Parathyroid adenoma (tissue), 2 donors: ENCODE measurements at regions not wholly inside any gene's neighbourhood (a gene's known extent, or its start where the extent isn't known, plus 50 kb on each side); places are given as distances from the start of the nearest gene placed in this dataset.
"Not testable (repeated sequence)": the region's sequence is repeated elsewhere in the genome, so short reads cannot be mapped to it uniquely, and the experiment has no call there.

Experiments
- H2AFZ ChIP-seq: fragments of 300-600 bp; sonication (generic); one replicate; pipeline ENCODE4 v1.7.0; 2017; ENCODE audit warnings: antibody characterized with exemption, mild to moderate bottlenecking
- H3K27ac ChIP-seq: fragments of 300-600 bp; sonication (generic); one replicate; pipeline ENCODE4 v1.7.0; 2017
- H3K27me3 ChIP-seq: fragments of 300-600 bp; sonication (generic); one replicate; pipeline ENCODE4 v1.7.0; 2017; ENCODE audit warnings: low read length; ENCODE audit not compliant: control insufficient read depth, insufficient read depth
- H3K36me3 ChIP-seq: fragments of 300-600 bp; sonication (generic); one replicate; pipeline ENCODE4 v1.7.0; 2017; ENCODE audit warnings: low read length; ENCODE audit not compliant: control insufficient read depth, insufficient read depth
- H3K4me1 ChIP-seq: fragments of 300-600 bp; sonication (generic); one replicate; pipeline ENCODE4 v1.7.0; 2017; ENCODE audit warnings: control low read depth
- H3K4me2 ChIP-seq: fragments of 300-600 bp; sonication (generic); one replicate; pipeline ENCODE4 v1.7.0; 2017; ENCODE audit warnings: low read length
- H3K4me3 ChIP-seq: fragments of 300-600 bp; sonication (generic); one replicate; pipeline ENCODE4 v1.7.0; 2017; ENCODE audit warnings: low read depth, low read length
- H3K79me2 ChIP-seq: fragments of 300-600 bp; sonication (generic); one replicate; pipeline ENCODE4 v1.7.0; 2017; ENCODE audit warnings: control low read depth
- H3K9ac ChIP-seq: fragments of 300-600 bp; sonication (generic); one replicate; pipeline ENCODE4 v1.7.0; 2017; ENCODE audit warnings: mild to moderate bottlenecking
- H3K9me3 ChIP-seq: fragments of 300-600 bp; sonication (generic); one replicate; pipeline ENCODE4 v1.7.0; 2017; ENCODE audit warnings: low read length; ENCODE audit not compliant: control insufficient read depth
- donor health status: primary hyperparathyroidism.

DNA sequence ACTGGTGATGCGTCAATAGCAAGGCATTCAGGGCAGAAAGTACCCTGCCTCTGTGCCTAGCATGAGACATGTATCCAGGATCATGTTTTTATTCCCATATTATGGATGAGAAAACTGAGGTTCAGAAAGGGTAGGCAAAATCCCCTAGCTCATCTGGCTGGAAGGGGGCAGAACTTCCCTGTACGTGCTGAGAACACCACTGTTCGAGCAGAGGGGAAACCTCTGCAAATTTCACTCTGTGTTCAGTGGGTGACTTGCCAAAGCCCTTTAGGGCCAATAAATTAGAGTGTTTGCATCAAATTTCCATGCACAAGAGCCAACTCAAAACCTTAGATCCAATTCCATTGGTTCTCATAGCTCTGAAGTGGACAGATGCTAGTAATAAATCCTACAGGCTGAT is 82.6 kb upstream of the PRSS12 start:
- H3K27me3 ChIP-seq, H3K4me3 ChIP-seq, H3K4me2 ChIP-seq, H3K4me1 ChIP-seq, H3K79me2 ChIP-seq, H3K27ac ChIP-seq, H2AFZ ChIP-seq, H3K9ac ChIP-seq, H3K9me3 ChIP-seq, H3K36me3 ChIP-seq: not testable (repeated sequence)

DNA sequence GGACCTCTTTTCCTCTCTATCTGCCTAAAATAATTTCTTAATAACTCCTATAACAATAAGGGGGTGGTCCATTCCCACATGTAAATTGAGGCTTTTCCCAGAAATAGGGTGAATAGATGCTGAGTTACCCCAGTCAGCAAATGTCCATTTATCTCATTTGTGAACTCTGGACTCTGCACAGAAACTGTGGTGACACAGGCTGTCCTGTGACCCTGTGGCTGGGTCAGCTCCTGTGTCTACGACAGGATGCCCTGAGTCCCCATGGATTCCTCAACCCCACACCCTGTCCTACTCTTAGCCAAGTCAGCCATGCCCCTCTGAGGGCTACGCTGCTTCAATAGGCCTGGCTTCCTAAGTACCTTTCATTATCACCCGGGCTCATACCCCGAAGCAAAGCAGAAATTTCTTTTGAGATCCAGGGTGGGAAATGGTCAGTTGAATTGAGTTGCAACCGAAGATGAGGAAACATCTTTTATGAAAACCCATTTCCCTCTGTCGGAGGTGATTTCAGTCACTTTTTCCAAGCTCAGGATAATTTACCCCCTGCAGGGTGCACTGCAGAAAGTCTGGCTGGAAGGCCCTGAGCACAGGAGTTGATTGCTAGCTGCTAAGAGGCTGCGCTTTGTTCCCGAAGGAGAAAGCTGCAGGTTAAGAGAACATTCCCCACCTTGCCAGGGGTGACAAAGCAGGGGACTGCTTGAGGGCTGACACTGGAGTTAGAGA is 89.5 kb upstream of the PRSS12 start:
- H3K27me3 ChIP-seq, H3K36me3 ChIP-seq, H3K4me2 ChIP-seq, H3K27ac ChIP-seq, H3K9me3 ChIP-seq, H3K4me1 ChIP-seq, H3K79me2 ChIP-seq, H3K9ac ChIP-seq, H3K4me3 ChIP-seq, H2AFZ ChIP-seq: not testable (repeated sequence)

GRCh38 chr4:118447397-118447796 is 94.6 kb upstream of the PRSS12 start:
- H3K4me3 ChIP-seq, H3K36me3 ChIP-seq, H3K4me2 ChIP-seq, H2AFZ ChIP-seq, H3K27me3 ChIP-seq, H3K4me1 ChIP-seq, H3K27ac ChIP-seq, H3K79me2 ChIP-seq, H3K9me3 ChIP-seq, H3K9ac ChIP-seq: not testable (repeated sequence)

GRCh38 chr4:118454857-118455256 is 102.1 kb upstream of the PRSS12 start:
- H3K27me3 ChIP-seq, H3K9ac ChIP-seq, H3K4me2 ChIP-seq, H3K4me3 ChIP-seq, H3K36me3 ChIP-seq, H3K79me2 ChIP-seq, H3K4me1 ChIP-seq, H2AFZ ChIP-seq, H3K27ac ChIP-seq, H3K9me3 ChIP-seq: not testable (repeated sequence)

GRCh38 chr4:118461435-118461834 is 108.6 kb upstream of the PRSS12 start:
- H3K4me2 ChIP-seq, H3K27me3 ChIP-seq, H3K79me2 ChIP-seq, H3K36me3 ChIP-seq, H3K4me1 ChIP-seq, H3K9me3 ChIP-seq, H3K9ac ChIP-seq, H3K4me3 ChIP-seq, H3K27ac ChIP-seq, H2AFZ ChIP-seq: not testable (repeated sequence)

DNA sequence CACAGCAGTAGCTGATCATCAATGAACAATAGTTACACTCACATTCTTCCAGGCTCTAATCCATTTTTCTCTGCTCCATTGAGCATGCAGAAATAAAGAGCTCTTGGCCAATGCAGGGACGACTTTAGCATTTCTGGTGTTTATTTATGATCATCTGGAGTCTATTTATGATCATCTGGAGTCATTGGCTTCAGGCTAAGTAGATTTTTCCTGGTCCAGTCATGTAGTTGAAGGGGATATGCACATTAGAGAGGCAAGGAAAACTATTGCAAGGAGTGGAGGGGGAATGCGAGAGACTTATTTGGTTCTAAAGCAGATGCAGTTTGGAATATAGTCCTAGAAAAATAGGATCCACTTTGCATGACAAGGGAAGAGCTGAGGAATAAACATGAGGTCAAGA is 113.0 kb upstream of the PRSS12 start:
- H3K79me2 ChIP-seq, H3K9ac ChIP-seq, H3K36me3 ChIP-seq, H3K27ac ChIP-seq, H3K27me3 ChIP-seq, H3K9me3 ChIP-seq, H3K4me2 ChIP-seq, H2AFZ ChIP-seq, H3K4me3 ChIP-seq, H3K4me1 ChIP-seq: not testable (repeated sequence)

DNA sequence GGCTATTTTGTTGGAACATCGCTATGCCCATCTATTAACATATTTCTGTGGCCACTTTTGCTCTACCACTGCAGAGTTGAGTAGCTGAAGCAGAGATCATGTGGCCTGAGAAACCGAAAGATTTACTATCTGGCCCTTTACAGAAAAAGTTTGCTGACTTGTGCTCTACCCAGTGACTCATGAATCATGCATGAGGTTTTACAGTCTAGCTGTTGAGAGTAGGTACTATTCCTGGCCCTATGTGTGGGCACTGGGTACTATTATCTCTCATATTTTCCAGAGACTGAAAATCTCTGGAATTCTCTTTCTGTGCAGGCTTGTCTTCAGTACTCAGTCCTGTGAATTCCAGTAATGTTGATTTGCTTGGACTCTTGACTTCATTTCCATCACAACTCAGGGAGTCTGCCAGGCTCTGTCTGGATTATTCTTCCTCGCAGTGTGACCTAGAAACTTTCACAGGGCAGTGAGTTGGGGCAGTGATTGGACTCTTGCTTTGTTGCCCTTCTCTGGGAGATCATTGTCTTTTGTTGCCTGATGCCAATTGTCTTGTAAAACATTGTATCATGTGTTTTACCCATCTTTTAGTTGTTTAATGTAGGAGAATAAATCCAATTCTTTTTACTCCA is 121.3 kb upstream of the PRSS12 start:
- H3K4me1 ChIP-seq, H3K9ac ChIP-seq, H3K79me2 ChIP-seq, H3K27ac ChIP-seq, H3K36me3 ChIP-seq, H3K9me3 ChIP-seq, H3K27me3 ChIP-seq, H3K4me2 ChIP-seq, H2AFZ ChIP-seq, H3K4me3 ChIP-seq: not testable (repeated sequence)

GRCh38 chr4:118474771-118475170 is 122.0 kb upstream of the PRSS12 start:
- not testable (repeated sequence) for H3K36me3 ChIP-seq, H3K9ac ChIP-seq, H3K4me2 ChIP-seq, H3K79me2 ChIP-seq, H3K27me3 ChIP-seq, H3K4me1 ChIP-seq, H3K27ac ChIP-seq, H3K4me3 ChIP-seq, H2AFZ ChIP-seq, H3K9me3 ChIP-seq

DNA sequence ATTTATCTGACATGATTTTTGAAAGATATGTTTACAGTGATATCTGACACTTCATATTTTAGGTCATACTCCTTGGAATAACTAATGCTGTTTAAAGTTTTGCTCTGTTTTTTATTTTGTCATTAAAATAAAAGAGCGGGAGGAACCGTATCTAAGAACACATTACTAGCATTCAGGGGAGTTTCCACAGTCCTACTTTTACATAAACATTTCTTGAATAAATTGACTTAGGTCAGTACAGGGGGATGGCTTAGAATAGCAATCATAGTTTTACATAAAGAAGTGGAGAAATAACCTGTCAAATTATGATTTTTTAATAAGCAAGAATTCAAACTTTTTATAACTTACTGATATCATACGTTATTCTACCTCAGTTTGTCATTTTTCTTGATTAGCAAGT is 123.1 kb upstream of the PRSS12 start:
- H3K4me2 ChIP-seq, H3K4me3 ChIP-seq, H3K4me1 ChIP-seq, H3K36me3 ChIP-seq, H3K9me3 ChIP-seq, H3K27me3 ChIP-seq, H2AFZ ChIP-seq, H3K79me2 ChIP-seq, H3K27ac ChIP-seq, H3K9ac ChIP-seq: not testable (repeated sequence)

GRCh38 chr4:118477826-118478225 is 125.0 kb upstream of the PRSS12 start:
- H3K9ac ChIP-seq, H3K4me2 ChIP-seq, H3K27me3 ChIP-seq, H3K27ac ChIP-seq, H2AFZ ChIP-seq, H3K79me2 ChIP-seq, H3K9me3 ChIP-seq, H3K36me3 ChIP-seq, H3K4me3 ChIP-seq, H3K4me1 ChIP-seq: not testable (repeated sequence)

DNA sequence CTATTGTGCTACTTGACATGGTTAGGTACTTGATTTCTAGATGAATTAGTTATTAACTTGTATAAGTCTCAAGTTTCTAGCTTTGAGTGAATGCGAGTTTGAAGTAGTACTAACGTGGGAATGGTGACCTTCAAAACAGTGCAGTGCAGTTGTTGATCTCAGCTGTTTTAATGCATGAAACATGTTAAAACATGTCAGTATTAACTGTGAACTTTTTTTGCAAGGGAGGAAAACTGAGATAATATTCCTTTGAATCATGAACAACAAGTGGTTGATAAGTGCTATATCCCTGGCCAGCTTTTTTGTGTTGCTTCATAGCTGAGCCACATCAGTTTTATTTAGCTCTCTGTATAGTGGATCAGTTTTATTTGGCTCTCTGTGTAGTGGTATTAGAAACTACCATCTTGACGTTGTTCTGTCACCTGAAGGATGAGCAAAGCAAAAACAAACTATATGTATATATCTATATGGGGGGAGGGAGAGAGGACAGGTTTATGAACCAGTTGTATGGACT is 133.1 kb upstream of the PRSS12 start:
- H3K27ac ChIP-seq, H3K36me3 ChIP-seq, H3K9ac ChIP-seq, H3K4me1 ChIP-seq, H2AFZ ChIP-seq, H3K4me3 ChIP-seq, H3K9me3 ChIP-seq, H3K79me2 ChIP-seq, H3K27me3 ChIP-seq, H3K4me2 ChIP-seq: not testable (repeated sequence)
